ENCODE measurements at regions not wholly inside any gene's neighbourhood (a gene's known extent, or its start where the extent isn't known, plus 50 kb on each side); places are given as distances from the start of the nearest gene placed in this dataset.

DNA sequence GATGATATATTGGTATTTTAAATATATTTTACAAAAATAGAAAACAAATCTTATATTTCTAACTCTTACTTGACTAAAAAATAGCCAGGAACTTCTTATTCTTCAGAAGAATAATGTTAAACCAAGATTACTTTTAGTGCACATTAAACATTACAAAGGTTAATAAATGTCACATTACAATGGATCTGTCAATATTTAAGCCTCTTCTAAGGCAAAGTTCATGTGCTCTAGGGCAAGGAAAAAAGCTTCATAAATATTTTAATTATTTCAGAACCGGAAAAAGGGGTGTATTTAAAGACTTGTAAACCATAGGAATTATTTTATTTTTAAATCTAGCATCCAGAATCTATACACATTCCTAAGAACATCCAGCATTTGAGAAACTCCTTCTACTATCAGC lies 166.9 kb upstream of the ROBO2 start:
- TF ChIP-seq, protein P1, sequence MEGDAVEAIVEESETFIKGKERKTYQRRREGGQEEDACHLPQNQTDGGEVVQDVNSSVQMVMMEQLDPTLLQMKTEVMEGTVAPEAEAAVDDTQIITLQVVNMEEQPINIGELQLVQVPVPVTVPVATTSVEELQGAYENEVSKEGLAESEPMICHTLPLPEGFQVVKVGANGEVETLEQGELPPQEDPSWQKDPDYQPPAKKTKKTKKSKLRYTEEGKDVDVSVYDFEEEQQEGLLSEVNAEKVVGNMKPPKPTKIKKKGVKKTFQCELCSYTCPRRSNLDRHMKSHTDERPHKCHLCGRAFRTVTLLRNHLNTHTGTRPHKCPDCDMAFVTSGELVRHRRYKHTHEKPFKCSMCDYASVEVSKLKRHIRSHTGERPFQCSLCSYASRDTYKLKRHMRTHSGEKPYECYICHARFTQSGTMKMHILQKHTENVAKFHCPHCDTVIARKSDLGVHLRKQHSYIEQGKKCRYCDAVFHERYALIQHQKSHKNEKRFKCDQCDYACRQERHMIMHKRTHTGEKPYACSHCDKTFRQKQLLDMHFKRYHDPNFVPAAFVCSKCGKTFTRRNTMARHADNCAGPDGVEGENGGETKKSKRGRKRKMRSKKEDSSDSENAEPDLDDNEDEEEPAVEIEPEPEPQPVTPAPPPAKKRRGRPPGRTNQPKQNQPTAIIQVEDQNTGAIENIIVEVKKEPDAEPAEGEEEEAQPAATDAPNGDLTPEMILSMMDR (conservative IDR thresholded peaks at IDR 0.05; ENCODE audit: low read length), result no peak
- TF ChIP-seq EZH2phosphoT487 (IDR thresholded peaks at IDR 0.05; ENCODE audit: borderline replicate concordance, low read depth, low read length), result no peak
